ENCODE measurements at regions not wholly inside any gene's neighbourhood (a gene's known extent, or its start where the extent isn't known, plus 50 kb on each side); places are given as distances from the start of the nearest gene placed in this dataset.
"Not testable (repeated sequence)": the region's sequence is repeated elsewhere in the genome, so short reads cannot be mapped to it uniquely, and the experiment has no call there.

GRCh38 chr20:48057739-48058138 lies 272.5 kb upstream of the SULF2 start:
- no peak for DNase-seq

- no peak for DNase-seq
Measured at GRCh38 chr20:48057251-48057650, 272.0 kb upstream of the SULF2 start.

GRCh38 chr20:48056218-48056617 lies 270.9 kb upstream of the SULF2 start:
- peak; percentile 40 for DNase-seq

GRCh38 chr20:48054051-48054450 lies 268.8 kb upstream of the SULF2 start:
- DNase-seq = no peak

- DNase-seq = peak; percentile 94
Measured at GRCh38 chr20:48052475-48052835, 267.2 kb upstream of the SULF2 start.

- peak; percentile 99 for DNase-seq
Measured at GRCh38 chr20:48051794-48052474, 266.7 kb upstream of the SULF2 start.

GRCh38 chr20:48049641-48050040 lies 264.4 kb upstream of the SULF2 start:
- no peak for DNase-seq

- DNase-seq = no peak
Measured at GRCh38 chr20:48049171-48049570, 263.9 kb upstream of the SULF2 start.

- no peak for DNase-seq
Measured at GRCh38 chr20:48047447-48047846, 262.2 kb upstream of the SULF2 start.

- DNase-seq = no peak
Measured at GRCh38 chr20:48042628-48043027, 257.3 kb upstream of the SULF2 start.

GRCh38 chr20:48041078-48041780 lies 255.9 kb upstream of the SULF2 start:
- peak; percentile 82 for DNase-seq

DNA sequence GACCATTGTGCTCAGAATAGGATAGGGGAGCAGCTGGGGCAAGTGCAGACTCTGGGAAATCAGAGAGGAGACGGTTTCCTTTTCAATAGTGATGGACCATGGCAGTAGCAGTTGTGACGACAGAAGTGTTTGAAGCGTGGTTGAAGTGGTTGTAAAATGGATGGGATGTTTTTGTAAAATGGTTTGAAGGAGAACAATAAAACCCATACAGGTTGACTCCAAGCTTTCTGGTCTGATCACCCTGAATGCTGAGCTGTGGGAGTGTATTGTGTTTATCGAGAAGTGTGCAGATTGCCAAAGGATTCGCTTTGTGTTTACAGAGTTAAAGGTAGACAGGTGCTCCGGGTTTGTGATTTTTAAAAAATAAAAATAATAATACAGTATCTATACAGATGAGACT lies 255.2 kb upstream of the SULF2 start:
- peak; percentile 99 for DNase-seq

GRCh38 chr20:48040051-48040450 lies 254.8 kb upstream of the SULF2 start:
- no peak for DNase-seq

- DNase-seq = no peak
Measured at GRCh38 chr20:48039514-48039913, 254.2 kb upstream of the SULF2 start.

- DNase-seq = no peak
Measured at GRCh38 chr20:48038713-48039112, 253.4 kb upstream of the SULF2 start.

- peak; percentile 36 for DNase-seq
Measured at GRCh38 chr20:48037798-48038197, 252.5 kb upstream of the SULF2 start.

DNA sequence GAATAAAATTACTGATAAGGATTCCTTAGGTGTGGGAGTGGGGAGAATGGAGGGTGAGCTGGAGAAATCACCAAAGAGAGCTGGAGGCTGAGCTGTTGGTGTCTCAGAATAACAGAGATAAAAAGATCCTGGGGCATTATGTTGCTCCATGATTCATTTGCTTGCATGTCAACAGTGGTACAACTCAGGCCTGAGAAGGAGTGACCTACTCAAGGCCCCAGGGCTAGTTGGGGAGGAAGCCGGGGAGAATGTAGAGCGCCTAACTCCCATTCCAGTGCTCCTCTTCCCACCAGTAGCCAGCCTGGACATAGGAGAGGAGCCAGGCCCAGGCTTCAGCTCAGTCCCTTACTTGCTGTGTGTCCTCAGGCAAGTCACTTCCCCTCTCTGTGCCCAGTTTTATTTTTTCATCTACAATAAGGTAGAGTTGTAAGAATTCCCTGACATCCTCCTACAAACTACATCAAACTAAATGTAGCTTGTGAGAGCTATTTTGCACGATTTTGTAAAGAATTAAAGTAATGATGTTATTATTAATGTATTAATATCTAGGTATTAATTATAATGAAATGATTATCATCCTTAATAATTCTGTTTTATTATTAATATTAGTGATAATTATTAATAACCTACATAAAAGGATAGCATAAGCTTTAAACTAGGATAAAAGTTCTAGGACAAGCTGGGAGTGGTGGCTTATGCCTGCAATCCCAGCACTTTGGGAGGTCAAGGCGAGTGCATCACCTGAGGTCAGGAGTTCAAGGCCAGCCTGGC lies 250.9 kb upstream of the SULF2 start:
- no peak for DNase-seq

DNA sequence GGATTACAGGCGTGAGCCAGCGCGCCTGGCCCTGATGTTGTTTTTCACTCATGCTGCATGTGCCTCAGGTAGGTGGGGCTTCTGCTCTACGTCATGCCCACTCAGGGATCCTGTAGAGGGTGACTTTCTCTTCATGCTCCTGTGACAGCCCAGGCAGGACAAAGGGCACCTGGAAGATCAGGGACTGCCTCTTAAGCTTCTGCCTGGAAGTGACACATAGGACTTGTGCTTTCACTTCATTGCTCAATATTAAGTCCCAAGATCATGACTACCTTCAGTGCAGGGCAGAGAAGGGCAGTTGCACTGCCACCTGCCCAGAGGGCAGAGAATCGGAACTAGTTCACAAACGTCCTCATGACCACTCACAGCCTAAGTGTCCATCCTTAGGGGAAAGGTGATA lies 249.5 kb upstream of the SULF2 start:
- no peak for DNase-seq

DNA sequence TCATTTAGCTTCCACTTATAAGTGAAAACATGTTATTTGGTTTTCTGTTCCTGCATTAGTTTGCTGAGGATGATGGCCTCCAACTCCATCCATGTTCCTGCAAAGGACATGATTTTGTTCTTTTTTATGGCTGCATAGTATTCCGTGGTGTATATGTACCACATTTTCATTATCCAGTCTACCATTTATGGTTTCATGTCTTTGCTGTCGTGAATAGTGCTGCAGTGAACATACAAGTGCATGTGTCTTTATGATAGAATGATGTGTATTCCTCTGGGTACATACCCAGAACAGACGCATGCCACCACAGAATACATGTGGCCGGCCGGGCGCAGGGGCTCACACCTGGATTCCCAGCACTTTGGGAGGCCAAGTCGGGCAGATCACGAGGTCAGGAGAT lies 247.7 kb upstream of the SULF2 start:
- DNase-seq = not testable (repeated sequence)

- DNase-seq = peak; percentile 59
Measured at GRCh38 chr20:48031122-48031521, 245.8 kb upstream of the SULF2 start.

DNA sequence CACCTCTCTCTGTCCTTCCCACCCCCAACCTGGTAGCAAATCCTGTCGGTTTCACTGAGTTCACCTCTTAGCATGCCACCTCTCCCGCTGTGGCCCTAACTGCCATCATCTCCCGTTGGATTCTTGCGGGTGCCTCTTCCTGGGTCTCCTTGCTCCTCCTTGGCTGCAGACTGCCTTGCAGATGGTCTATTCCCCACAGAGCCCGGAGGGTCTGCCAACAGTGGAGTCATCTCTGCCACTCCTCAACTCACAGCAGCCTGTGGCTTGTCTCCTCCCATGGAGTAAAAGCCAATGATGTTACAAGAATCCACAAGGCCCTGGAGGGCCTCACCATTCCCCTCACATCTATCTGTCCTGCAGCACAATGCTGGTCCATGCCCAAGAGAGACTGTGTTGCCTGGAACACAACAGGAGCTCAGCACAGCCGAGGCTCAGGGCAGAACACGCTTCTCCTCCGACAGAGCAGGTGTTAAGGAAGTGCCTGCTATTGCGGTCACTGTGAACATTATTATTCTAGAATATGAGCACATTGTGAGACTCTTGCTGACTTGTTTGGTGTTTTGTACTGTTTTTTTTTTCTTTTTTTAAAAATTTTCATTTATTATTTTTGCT lies 241.8 kb upstream of the SULF2 start:
- DNase-seq = peak; percentile 80

GRCh38 chr20:48025661-48026060 lies 240.4 kb upstream of the SULF2 start:
- DNase-seq = no peak

DNA sequence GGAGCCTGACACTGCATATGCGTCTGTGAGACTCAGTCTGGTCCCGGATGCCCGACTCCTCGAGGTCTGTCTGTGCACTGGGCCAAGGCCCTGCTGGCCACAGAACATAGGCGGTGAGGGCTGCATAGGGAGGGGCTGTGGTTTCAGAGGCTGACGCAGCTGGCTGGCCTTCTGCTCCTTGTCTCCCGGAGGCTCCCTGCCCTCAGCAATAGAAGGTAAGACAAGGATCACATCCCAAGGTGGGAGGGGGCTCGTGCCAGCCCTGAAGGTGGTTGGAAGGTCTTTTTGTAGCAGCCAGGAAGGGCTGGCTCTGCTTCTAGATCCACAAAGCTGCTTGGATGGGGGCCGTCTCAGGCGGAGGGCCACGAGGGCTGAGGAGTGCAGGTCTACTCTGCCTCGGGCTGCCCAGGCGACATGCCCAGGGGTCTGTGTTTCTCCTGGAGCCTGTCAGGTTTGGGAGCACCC lies 239.8 kb upstream of the SULF2 start:
- DNase-seq = peak; percentile 72

Measured in NCI-H345 (cell line).